NCI-H2227 treated with DMSO at 0.1 percent for 48 hours (cell line): ENCODE measurements at regions not wholly inside any gene's neighbourhood (a gene's known extent, or its start where the extent isn't known, plus 50 kb on each side); places are given as distances from the start of the nearest gene placed in this dataset.
A peak's percentile ranks its signal among the peaks of the same experiment; 100 is the strongest.

Source experiments
- DNase-seq: peaks from one replicate; lab custom pipeline; 2025; lab: John Stamatoyannopoulos, UW

DNA sequence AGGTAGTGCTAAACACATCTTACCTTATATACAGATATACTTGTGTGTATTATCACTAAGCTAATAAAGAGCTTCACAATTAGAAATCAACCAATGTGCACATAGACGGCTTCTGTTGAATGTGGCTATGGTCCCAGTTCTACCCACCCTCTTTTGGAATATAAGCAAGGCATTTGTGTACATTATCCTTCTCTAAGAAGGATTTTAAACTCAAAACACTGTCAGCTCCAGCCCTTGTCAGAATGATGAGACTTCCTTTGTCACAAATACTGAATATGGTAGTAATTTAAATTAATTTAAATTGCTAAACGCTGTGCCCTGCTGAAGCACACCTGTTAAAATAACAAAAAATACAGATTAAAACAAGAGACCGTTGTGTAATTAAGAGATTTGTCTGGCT lies 107.9 kb upstream of the GRAMD2B start:
- DNase-seq, result no peak

DNA sequence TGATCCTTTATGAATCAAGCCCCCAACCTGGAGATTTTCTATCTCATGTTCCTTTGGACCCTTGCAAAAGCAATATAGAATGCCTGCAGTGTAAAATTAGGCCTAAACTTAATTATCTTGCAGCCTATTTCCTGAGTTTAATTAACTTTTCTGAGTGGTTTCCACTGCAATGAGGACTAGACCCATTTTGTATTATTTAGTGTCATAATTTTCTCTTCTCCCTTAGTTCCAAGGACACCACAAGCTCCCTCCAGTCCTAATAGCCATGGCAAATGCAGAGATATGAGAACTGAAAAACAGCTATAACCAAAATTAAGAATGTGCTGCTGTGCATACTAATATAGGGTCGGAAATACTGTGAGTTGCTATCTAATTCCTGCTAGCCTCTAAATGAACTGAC lies 90.9 kb upstream of the GRAMD2B start:
- DNase-seq, result no peak

DNA sequence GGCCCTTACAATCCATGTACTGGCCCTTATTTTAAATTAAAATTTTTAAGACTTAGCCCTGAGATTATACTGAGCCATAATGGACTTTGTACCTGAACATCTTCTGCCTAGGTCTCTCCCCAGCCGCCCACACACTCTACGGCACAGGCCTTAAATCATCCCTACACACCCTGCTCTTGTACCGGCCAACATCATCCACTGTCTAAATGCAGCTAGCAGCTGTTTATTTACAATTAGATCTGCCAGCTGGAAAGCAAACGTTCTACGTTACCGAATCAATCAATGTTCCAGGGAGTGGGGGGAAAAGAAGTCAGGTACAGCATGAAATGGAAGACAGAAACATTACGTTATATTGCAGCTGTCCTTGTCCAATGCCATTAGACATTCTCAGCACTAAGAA lies 88.4 kb upstream of the GRAMD2B start:
- DNase-seq, result no peak

DNA sequence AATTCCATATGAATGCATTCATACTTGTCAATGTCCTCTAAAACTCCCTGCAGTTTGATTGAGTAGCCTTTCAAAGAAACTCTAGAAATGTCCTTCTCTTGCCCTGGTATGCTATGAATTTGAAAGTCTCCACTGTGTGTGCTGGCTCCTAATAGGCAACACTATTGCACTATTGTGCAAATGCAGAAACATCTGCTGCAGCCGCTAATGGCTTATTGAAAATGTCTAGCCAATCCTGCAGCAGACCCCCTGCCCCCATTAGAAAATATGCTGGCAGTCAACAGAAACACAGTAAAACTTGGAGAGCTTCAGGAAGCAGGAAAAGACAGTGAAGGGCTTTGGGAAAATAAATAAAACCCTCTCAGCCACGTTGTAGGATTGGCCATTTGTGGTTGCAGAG lies 87.3 kb upstream of the GRAMD2B start:
- no peak for DNase-seq

DNA sequence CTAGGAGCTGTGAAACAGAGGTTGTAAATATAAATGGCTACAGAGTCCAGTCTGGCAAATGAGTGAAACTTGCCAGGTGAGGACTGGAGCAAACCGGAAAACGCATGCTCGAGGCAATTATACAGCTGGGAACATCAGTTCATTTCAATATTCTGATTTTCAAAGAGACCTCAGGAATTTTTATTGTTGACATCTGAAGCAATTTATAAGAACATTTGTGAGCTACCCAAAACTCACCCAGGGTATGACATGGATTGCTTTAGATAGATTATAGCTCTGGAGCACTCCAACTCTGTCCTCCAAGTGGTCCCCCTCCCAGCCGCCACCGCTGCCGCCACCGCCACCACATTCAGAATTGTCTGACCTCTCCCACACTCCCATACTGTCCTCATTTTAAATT lies 84.6 kb upstream of the GRAMD2B start:
- no peak for DNase-seq

DNA sequence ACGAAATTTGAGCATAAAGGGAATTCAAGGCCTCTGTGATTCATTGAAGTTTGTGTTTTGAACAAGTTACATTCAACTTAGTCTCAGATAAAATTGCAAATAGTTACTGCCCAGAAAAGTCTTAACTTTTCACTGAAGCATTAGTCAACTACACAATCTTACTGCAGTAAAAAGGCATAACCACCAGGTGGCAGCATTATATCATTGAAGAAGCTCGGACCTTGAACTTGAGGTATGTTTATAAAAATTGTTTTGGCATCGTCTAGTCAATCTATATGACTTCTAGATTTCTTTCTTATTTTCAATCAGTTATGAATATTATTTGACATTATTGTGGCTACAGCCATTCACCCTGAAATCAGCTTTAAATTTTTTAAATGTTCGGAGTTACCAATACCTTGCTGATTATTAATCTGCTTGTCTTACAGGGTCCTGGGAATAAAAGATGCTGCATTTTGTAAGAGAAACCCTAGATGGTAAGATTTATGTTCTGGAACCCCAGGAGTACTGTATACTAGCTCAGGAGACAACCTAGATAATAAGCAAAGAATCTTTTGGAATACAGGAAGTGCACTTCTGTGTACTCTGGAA lies 83.9 kb upstream of the GRAMD2B start:
- peak; percentile 67 for DNase-seq

DNA sequence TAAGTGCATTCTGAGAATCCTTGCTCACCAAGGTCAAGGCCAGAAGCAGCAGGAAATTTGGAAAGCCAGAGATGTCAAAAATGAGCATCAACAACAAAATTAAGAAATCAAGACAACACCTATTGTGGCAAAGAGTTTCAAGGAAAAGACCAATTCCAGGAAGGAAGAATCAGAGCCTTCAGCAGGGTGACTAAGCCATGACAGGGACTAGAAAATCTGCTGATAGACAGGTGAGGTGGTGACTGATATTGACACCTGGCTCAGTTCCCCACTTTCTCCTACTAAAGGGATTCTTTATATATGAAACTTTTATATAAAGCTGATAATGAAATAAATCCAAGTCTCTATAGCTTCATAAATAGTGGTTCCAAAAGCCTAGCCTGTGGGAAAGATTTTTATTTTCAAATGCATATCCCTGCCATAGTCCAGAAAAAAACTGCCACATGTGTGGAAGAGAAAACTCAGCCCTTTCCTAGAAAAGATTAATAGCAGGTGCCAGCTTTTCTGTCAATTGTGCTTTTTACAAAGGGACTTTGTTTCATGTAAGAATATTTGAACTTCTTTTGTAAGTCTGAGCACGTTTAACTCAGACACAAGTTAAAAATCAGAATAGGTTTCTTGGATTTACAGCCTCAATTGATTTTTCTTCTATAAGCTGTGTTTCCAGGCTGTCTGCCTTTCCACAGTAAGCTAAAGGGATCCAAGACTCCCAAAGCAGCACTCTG lies 81.1 kb upstream of the GRAMD2B start:
- DNase-seq, result no peak

DNA sequence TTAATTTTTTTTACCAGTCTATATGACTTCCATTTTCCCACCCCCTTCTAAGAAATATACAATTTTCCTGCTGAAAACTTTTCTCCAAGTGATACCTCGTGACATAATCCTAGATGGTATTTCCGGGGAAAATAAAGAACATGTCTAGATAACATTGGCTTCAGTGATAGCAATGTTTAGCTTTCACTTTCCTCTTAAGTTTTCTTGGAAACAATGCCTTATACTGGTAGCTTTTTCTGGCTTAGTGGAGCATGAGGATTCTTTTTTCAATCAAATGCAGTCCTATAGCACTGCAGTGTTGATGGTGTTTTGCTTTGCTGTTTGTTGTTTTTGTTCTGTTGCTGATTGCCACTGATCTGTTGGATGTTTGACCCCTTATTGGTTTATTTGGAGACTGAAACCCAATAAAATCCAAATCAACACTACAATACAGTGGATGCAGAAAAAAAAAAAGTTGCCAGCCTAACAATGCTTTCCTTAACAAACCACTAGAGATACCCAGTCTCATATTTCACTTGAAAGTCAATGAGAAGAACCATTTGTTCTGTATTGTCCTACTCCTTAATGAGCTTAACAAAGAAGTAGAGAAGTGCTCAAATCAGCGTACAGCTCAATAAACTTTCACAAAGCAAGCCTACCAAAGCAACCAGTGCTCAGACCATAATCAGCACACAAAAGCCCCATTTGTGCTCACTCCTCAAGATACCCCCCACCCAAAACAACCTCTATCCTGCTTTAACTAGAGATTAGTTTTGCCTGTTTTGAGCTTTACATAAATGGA lies 74.2 kb upstream of the GRAMD2B start:
- no peak for DNase-seq

DNA sequence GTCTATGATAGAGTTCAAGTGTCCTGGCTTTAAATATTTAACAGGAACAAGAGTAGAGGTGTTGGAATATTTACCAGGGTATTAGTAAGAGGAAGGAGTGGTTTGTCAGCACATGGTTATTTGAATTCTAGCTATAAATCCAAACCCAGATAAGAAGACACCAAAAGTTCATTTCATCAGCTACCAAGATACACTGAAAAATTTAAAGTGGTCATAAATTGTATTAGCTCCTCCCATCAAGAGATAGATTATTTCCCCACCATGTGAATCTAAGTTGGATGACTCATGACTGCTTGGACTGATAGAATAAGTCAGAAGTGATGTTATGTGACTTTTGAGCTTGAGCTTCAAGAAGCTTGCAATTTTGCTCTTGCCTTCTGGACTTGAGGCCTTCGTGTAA lies 72.1 kb upstream of the GRAMD2B start:
- no peak for DNase-seq

DNA sequence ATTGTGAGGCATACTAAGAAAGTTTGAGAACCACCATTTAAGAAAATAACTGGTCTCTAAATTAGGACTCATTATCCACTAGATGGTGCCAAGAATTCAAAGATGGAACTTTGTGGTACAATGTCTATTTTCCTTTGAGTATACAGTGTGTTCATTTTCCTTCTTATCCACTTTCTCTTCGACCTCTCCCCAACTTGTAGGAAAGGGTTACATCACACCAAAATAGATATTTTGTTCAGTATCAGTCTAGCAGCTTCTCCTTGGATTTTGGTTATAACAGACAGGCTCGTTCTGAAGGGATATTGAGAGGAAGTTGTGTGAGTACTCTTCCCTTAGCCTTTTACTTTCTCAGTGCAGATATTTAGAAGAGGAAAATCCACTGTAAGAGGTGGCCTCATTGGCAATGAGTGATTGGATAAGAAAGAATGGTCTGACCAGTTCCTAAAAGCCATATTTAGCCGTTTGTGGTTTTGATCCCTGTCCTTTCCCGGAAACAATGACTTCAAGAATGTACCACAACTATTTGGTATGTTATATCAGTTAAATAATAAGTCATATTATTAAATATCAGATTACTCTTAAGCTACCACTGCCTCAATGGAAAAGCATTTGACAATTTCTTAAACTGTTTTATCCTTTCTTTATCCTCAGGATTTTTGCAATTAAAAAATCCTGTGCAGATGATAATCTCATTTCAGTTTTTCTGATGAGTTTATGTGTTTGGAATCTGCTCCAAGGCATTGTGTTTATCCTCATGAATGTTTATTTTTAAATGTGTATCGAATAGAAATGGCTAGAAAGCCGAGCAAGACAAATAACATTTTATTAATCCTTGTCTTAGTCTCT lies 69.0 kb upstream of the GRAMD2B start:
- peak; percentile 52 for DNase-seq

DNA sequence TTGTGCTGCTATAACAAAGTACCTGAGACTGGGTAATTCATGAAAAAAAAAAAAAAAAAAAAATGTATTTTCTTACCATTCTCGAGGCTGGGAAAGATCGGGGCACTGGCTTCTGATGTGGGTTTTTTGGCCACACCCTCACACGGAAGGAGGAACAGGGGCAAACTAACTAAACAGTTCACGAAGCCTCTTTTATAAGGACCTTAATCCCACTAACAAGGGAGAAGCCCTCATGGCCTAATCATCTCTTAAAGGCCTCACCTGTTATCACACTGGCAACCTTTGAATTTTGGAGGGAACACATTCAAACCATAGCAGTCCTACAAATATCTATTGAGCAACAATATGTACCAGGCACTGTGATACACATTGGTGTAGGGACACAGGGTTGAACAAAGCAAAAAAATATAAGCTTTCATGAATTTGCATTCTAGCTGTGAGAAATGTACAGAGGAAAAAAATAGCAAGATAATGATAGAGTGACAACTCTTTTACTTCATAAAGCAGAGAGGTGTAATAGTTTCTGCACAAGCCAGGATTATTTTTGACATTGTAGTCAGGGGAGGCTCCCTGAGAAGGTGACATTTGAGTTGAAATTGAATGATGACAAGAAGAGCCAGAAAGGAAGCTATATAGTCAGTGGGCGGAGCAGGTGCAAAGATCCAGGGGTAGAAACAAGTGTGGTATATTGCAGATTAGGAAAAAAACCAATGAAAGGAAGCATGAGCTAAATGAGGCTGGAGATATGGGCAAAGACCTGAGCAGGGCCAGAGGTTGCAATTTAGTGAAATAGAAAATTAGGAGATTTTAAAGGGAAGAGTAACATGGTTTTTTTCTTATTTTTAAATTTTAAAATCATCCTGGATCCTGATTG lies 68.1 kb upstream of the GRAMD2B start:
- DNase-seq, result no peak

DNA sequence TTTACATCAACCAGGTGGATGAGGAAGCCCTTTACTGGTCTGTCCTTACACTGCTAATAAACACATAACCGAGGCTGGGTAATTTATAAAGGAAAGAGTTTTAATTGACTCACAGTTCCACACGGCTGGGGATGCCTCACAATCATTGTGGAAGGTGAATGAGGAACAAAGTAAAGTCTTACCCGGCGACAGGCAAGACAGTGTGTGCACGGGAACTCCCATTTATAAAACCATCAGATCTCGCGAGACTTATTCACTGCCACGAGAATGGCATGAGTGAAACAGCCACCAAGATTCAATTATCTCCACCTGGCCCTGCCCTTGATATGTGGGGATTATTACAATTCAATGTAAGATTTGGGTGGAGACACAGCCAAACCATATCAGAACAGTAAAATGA lies 67.3 kb upstream of the GRAMD2B start:
- no peak for DNase-seq

DNA sequence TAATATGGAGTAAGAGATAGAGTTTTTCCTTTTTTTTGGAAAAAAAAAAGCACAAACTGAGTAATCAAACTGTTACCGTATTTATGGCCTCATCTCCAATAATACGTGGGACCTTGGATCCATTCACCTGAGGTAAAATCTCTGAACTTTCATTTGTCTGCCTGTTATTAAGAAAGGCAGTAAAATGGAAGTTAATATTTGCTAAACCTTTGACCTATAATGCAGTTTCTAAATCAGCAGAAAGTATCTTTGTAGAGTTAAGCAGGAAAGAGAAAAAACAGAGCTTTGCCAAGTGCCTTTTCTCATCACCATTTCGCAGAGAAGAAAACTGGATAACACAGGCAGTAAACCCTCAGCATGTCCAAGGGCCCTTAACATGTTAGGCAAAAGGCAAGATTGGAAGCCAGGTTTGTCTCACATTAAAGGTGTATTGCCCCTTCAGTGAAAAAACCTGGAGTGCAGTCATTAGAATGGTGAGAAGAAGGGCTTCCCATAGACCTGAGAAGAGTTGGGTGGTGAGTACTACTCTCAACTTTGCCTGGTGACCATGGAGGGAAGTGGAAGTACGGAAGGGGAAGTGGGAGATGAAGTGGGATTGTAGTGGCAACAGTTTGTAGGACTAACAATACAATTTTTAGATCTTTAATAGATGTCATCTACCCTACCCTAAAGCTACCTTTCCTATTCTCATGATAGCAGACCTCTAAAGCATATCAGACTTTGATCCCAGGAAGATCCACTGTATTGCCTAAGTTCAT lies 65.4 kb upstream of the GRAMD2B start:
- DNase-seq, result no peak

DNA sequence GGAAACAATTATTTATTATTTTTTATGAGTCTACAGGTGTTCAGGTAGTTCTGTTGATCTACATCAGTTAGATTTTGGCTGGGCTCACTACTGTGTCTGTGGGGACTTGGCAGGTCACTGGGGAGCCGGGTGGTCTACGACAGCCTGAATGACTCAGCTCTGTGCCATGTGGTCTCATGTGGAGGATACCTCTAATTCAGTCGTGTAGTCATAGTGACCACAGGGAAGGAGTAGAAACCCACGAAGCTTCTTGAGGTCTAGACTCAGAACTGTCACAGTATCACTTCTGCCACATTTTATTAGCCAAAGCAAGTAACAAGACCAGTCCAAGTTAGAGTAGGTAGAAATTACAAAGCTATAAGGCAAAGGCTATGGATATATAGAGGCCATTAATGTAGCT lies 64.7 kb upstream of the GRAMD2B start:
- DNase-seq, result no peak

DNA sequence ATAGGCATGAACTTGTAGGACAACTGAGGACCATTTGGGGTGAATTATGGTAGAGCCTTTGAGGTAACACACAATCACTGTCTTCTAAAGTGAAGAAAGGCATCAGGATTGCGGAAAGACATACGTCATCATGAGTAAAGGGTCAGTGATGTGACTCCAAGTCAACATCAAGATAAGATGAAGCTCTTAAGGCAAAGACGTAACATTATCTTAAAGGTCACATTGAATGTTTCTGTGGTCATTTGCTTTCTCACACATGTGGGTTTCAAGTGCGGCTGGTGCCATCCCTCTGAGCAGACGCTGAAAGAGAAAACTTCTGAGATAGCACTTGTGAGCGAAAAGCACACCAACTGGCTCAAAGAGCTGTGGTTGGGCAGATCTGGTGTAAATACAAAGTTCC lies 63.3 kb upstream of the GRAMD2B start:
- no peak for DNase-seq

DNA sequence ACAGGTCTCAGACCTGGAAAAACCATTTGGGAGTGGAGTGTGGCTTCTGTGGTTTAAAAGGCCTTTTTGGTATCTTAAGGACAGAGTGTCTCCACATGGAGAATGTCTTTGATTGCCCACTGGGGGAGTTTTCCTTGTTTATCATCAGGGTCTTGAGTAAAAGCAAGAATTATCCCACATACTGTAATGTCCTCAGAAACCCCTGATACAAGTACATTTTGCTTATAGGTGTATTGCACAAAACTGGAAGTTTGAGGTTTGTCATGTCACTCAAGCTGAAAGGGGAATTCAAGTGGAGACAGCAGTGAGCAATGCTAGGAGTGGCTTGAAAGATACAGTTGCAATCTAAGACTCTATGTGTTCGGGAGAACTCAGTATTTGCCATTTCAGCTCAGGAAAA lies 62.7 kb upstream of the GRAMD2B start:
- no peak for DNase-seq

DNA sequence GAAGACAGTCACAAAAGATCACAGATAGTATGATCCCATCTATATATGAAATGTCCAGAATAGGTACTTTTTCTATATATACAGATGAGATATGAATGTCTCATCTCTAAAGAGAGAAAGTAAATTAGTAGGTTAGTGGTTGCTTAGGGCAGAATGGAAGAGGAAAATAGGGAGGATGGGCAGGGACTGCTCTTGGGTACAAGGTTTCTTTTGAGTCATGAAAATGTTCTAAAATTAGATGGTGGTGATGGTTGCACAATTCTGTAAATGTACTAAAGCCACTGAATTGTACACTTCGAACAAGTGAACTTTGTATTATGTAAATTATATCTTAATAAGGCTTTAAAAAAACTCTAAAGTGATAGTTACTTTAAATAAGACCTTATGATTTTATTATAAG lies 59.6 kb upstream of the GRAMD2B start:
- no peak for DNase-seq

DNA sequence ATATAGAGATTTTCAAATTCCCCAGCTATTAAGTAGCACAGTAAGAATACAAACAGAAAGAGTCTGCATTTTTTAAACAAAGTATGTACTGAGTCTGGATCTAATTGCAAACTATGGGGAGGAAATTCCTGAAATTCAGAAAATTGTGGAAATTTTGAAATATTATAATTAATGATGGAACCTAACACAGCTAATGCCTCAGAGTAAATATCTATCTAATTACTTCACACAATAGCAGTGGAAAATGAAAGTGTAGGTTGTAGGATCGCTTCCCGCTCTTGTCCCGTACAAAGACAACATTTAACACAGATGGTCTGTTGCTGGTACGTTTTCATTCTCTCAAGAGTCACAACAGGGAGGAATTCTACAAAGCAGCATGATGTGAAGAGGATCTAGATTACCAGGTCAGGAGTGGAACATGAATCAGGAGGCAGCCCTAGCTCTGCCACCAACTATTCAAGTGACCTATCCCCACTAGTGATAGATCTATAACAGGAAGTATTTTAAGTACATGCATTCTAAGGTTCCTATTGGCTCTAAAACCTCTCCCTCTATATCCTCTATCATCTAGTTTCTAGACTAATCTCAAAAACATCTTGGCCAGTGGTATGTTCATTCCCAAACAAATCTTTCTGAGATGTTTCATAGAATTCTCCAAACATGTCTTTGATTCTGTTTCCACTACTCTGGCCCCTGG lies 58.9 kb upstream of the GRAMD2B start:
- no peak for DNase-seq

DNA sequence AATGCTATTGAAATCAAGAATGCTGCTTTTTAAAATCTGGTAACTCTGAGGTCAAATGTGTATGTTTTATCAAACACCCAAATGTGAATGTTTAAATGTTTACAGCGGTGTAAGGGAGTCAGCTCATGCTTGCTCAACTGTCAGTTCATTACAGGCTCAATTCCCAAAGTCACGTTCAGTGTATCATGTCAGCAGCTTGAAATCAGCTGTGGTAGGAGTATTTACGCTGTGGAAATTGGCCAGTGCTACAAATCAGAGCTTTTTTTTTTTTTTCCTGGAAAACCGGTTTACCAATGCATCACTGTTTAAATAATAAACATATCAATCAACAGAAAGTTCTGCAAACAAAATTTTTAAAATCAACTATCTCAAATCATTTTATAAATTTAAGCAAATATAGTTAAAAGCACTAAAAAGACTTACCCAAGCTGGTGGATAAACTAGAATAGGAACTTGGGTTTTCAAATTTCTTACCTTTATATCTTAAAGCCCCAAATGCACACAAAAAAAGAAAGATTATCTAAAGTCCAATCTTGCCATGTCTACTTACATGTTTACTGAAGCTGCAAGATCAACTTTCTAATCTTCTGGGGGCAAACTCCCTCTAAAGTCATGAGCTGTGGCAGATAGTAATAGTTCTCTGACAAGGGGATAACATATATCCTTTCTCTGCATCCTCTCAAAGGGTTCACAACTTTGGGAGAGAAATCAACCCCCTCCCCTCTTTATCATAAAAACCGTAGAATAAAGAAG lies 57.6 kb upstream of the GRAMD2B start:
- DNase-seq, result no peak
